ENCODE measurements at regions not wholly inside any gene's neighbourhood (a gene's known extent, or its start where the extent isn't known, plus 50 kb on each side); places are given as distances from the start of the nearest gene placed in this dataset.

DNA sequence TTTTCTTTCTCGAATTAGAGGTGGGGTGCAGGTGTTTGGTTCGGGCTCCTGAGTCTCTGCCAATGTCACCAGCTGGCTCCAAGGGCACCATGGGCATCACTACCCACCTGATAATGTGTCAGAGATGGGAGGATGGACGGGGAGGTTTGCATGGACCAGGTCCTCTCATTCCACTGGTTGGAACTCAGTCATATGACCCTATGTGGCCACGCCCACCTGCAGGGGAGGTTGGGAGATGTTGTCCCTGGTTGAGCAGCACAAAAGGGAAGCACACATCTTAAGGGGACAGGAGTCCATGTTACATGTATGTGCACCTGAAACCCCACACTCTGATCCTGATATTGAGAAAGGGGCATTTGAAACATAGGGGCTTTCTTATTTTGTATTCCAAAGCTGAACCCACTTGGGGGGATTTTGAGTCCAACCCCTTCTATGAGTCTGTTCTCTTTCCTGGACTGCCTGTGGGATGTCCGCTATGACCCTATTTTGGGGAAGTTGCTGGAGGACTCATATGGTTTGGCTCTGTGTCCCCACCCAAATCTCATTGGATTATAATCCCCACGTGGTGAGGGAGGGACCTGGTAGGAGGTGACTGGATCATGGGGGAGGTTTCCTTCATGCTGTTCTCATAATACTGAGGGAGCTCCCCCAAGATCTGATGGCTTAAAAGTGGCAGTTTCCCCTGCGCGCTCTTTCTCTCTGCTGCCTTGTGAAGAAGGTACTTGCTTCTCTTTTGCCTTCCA lies 66.9 kb upstream of the BAIAP2L1 start:
- Histone ChIP-seq H3K36me3 (ENCODE audit: insufficient read depth, low read length) (no peaks in the 10 kb centered on the region), H3K4me2 (ENCODE audit: low read length) (no peak overlapping the region), H3K27ac (ENCODE audit: low read length) (no peak overlapping the region), H3F3A (ENCODE audit: insufficient read depth, low read length, poor library complexity, severe bottlenecking) (no peaks in the 10 kb centered on the region), H3K79me2 (replicated peaks; ENCODE audit: insufficient read depth, low read length) (no peaks in the 10 kb centered on the region), H3K9me2 (ENCODE audit: insufficient read depth, low read length) (no peaks in the 10 kb centered on the region), H3K9me3 (ENCODE audit: low read length) (no peaks in the 10 kb centered on the region), H3K9ac (ENCODE audit: low read length) (no peak overlapping the region), H2AFZ (ENCODE audit: low read depth, low read length) (no peak overlapping the region), H3K4me3 (ENCODE audit: low read length) (no peak overlapping the region), H3K27me3 (ENCODE audit: insufficient read depth, low read depth, low read length) (no peaks in the 10 kb centered on the region), H4K20me1 (ENCODE audit: insufficient read depth) (no peaks in the 10 kb centered on the region)
- TF ChIP-seq MXI1 (conservative IDR thresholded peaks at IDR 0.05; ENCODE audit: poor library complexity, severe bottlenecking) (no peak), SMC3 (conservative IDR thresholded peaks at IDR 0.05; ENCODE audit: poor library complexity) (no peak), EZH2 (IDR thresholded peaks at IDR 0.05; ENCODE audit: borderline replicate concordance, insufficient read depth, low read length, poor library complexity, severe bottlenecking) (no peak), RAD21 (conservative IDR thresholded peaks at IDR 0.05) (no peak), TAF1 (IDR thresholded peaks at IDR 0.05; ENCODE audit: low read depth) (no peak), REST (IDR thresholded peaks at IDR 0.05; ENCODE audit: borderline replicate concordance) (no peak), EP300 (conservative IDR thresholded peaks at IDR 0.05; ENCODE audit: poor library complexity, severe bottlenecking) (no peak), POLR2AphosphoS5 (IDR thresholded peaks at IDR 0.05) (no peak)
- TF ChIP-seq, protein P1, sequence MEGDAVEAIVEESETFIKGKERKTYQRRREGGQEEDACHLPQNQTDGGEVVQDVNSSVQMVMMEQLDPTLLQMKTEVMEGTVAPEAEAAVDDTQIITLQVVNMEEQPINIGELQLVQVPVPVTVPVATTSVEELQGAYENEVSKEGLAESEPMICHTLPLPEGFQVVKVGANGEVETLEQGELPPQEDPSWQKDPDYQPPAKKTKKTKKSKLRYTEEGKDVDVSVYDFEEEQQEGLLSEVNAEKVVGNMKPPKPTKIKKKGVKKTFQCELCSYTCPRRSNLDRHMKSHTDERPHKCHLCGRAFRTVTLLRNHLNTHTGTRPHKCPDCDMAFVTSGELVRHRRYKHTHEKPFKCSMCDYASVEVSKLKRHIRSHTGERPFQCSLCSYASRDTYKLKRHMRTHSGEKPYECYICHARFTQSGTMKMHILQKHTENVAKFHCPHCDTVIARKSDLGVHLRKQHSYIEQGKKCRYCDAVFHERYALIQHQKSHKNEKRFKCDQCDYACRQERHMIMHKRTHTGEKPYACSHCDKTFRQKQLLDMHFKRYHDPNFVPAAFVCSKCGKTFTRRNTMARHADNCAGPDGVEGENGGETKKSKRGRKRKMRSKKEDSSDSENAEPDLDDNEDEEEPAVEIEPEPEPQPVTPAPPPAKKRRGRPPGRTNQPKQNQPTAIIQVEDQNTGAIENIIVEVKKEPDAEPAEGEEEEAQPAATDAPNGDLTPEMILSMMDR (IDR thresholded peaks at IDR 0.05; ENCODE audit: poor library complexity, severe bottlenecking): no peak

DNA sequence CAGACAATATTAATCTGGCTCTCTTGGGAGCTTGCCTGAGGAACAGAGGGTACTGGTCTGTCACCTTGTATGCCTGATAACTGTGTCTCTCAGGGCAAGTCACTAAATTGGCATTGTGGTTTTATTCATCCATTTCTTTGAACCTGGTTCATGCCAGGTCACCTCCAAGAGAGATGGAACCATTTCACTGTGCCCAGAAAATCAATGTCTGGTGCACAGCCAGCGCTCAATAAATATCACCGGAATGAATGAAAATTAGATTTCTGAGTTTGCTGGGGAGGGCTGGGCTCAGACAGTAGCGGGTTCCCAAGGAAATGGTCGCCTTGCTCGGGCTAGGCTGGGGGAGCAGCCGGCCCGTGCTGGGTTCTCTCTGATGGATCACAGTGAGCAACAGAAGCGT lies 64.1 kb upstream of the BAIAP2L1 start:
- no peaks in the 10 kb centered on the region for H3K27me3 ChIP-seq (ENCODE audit: insufficient read depth, low read depth, low read length)
- no peaks in the 10 kb centered on the region for H3K36me3 ChIP-seq (ENCODE audit: insufficient read depth, low read length)
- H2AFZ ChIP-seq (ENCODE audit: low read depth, low read length): no peak overlapping the region
- H3K9me2 ChIP-seq (ENCODE audit: insufficient read depth, low read length): no peaks in the 10 kb centered on the region
- no peak overlapping the region for H3K4me2 ChIP-seq (ENCODE audit: low read length)
- no peaks in the 10 kb centered on the region for H3K9me3 ChIP-seq (ENCODE audit: low read length)
- no peak overlapping the region for H3K9ac ChIP-seq (ENCODE audit: low read length)
- no peaks in the 10 kb centered on the region for H3F3A ChIP-seq (ENCODE audit: insufficient read depth, low read length, poor library complexity, severe bottlenecking)
- no peak overlapping the region for H3K27ac ChIP-seq (ENCODE audit: low read length)
- H4K20me1 ChIP-seq (ENCODE audit: insufficient read depth): no peaks in the 10 kb centered on the region
- H3K4me3 ChIP-seq (ENCODE audit: low read length): no peak overlapping the region
- no peak for TF ChIP-seq SMC3 (conservative IDR thresholded peaks at IDR 0.05; ENCODE audit: poor library complexity)
- TF ChIP-seq TAF1 (IDR thresholded peaks at IDR 0.05; ENCODE audit: low read depth): no peak
- TF ChIP-seq EP300 (conservative IDR thresholded peaks at IDR 0.05; ENCODE audit: poor library complexity, severe bottlenecking): no peak
- no peak for TF ChIP-seq RAD21 (conservative IDR thresholded peaks at IDR 0.05)
- TF ChIP-seq REST (IDR thresholded peaks at IDR 0.05; ENCODE audit: borderline replicate concordance): no peak
- TF ChIP-seq, protein P1 (IDR thresholded peaks at IDR 0.05; ENCODE audit: poor library complexity, severe bottlenecking): no peak
- no peak for TF ChIP-seq EZH2 (IDR thresholded peaks at IDR 0.05; ENCODE audit: borderline replicate concordance, insufficient read depth, low read length, poor library complexity, severe bottlenecking)
- TF ChIP-seq POLR2AphosphoS5 (IDR thresholded peaks at IDR 0.05): no peak
- TF ChIP-seq MXI1 (conservative IDR thresholded peaks at IDR 0.05; ENCODE audit: poor library complexity, severe bottlenecking): no peak
- H3K79me2 ChIP-seq (replicated peaks; ENCODE audit: insufficient read depth, low read length): no peaks in the 10 kb centered on the region
